ENCODE measurements at regions not wholly inside any gene's neighbourhood (a gene's known extent, or its start where the extent isn't known, plus 50 kb on each side); places are given as distances from the start of the nearest gene placed in this dataset.

GRCh38 chr3:76724075-76724474 lies 315.8 kb upstream of the ROBO2 start:
- Mint-ChIP-seq H3K4me1 (ENCODE audit: unreplicated experiment) (peaks cover 19% of the 10 kb centered on the region), H3K9me3 (ENCODE audit: unreplicated experiment) (no peaks in the 10 kb centered on the region), H3K27ac (ENCODE audit: unreplicated experiment) (no peak overlapping the region), H3K36me3 (ENCODE audit: unreplicated experiment) (no peaks in the 10 kb centered on the region), H3K4me3 (ENCODE audit: unreplicated experiment) (no peak overlapping the region), H3K27me3 (ENCODE audit: unreplicated experiment) (no peaks in the 10 kb centered on the region)
- TF ChIP-seq CTCF (IDR thresholded peaks at IDR 0.05), result peak; percentile 20
- no peak for DNase-seq (ENCODE audit: extremely low spot score, unreplicated experiment)

GRCh38 chr3:76724706-76725105 lies 315.2 kb upstream of the ROBO2 start:
- H3K4me3 Mint-ChIP-seq (ENCODE audit: unreplicated experiment), result no peak overlapping the region
- TF ChIP-seq CTCF (IDR thresholded peaks at IDR 0.05), result no peak
- H3K36me3 Mint-ChIP-seq (ENCODE audit: unreplicated experiment), result no peaks in the 10 kb centered on the region
- no peak for DNase-seq (ENCODE audit: extremely low spot score, unreplicated experiment)
- H3K27ac Mint-ChIP-seq (ENCODE audit: unreplicated experiment), result no peak overlapping the region
- peaks cover 19% of the 10 kb centered on the region for H3K4me1 Mint-ChIP-seq (ENCODE audit: unreplicated experiment)
- H3K9me3 Mint-ChIP-seq (ENCODE audit: unreplicated experiment), result no peaks in the 10 kb centered on the region
- H3K27me3 Mint-ChIP-seq (ENCODE audit: unreplicated experiment), result no peaks in the 10 kb centered on the region

- Mint-ChIP-seq H3K36me3 (ENCODE audit: unreplicated experiment) (no peaks in the 10 kb centered on the region), H3K9me3 (ENCODE audit: unreplicated experiment) (no peaks in the 10 kb centered on the region)
These were observed 313.9 kb upstream of the ROBO2 start for GRCh38 chr3:76726034-76726433.

GRCh38 chr3:76728426-76728825 lies 311.5 kb upstream of the ROBO2 start:
- Mint-ChIP-seq H3K27me3 (ENCODE audit: unreplicated experiment) (peaks cover 4% of the 10 kb centered on the region), H3K4me3 (ENCODE audit: unreplicated experiment) (no peak overlapping the region), H3K27ac (ENCODE audit: unreplicated experiment) (no peak overlapping the region), H3K9me3 (ENCODE audit: unreplicated experiment) (peaks cover 4% of the 10 kb centered on the region), H3K4me1 (ENCODE audit: unreplicated experiment) (peaks cover 17% of the 10 kb centered on the region), H3K36me3 (ENCODE audit: unreplicated experiment) (no peaks in the 10 kb centered on the region)
- DNase-seq (ENCODE audit: extremely low spot score, unreplicated experiment), result no peak
- no peak for TF ChIP-seq CTCF (IDR thresholded peaks at IDR 0.05)

More at GRCh38 chr3:76726034-76726433, 313.9 kb upstream of the ROBO2 start:
- H3K4me1 Mint-ChIP-seq (ENCODE audit: unreplicated experiment), result peaks cover 17% of the 10 kb centered on the region
- no peak for TF ChIP-seq CTCF (IDR thresholded peaks at IDR 0.05)
- no peaks in the 10 kb centered on the region for H3K27me3 Mint-ChIP-seq (ENCODE audit: unreplicated experiment)
- H3K27ac Mint-ChIP-seq (ENCODE audit: unreplicated experiment), result no peak overlapping the region
- no peak for DNase-seq (ENCODE audit: extremely low spot score, unreplicated experiment)
- H3K4me3 Mint-ChIP-seq (ENCODE audit: unreplicated experiment), result no peak overlapping the region

- Mint-ChIP-seq H3K9me3 (ENCODE audit: unreplicated experiment) (peaks cover 11% of the 10 kb centered on the region), H3K27me3 (ENCODE audit: unreplicated experiment) (peaks cover 4% of the 10 kb centered on the region), H3K27ac (ENCODE audit: unreplicated experiment) (no peak overlapping the region), H3K4me3 (ENCODE audit: unreplicated experiment) (no peak overlapping the region), H3K36me3 (ENCODE audit: unreplicated experiment) (no peaks in the 10 kb centered on the region), H3K4me1 (ENCODE audit: unreplicated experiment) (no peaks in the 10 kb centered on the region)
- DNase-seq (ENCODE audit: extremely low spot score, unreplicated experiment), result no peak
- no peak for TF ChIP-seq CTCF (IDR thresholded peaks at IDR 0.05)
These were observed 308.4 kb upstream of the ROBO2 start for GRCh38 chr3:76731471-76731870.

All from osteocyte (in vitro differentiated cells).